EH (cell line): ENCODE measurements at regions not wholly inside any gene's neighbourhood (a gene's known extent, or its start where the extent isn't known, plus 50 kb on each side); places are given as distances from the start of the nearest gene placed in this dataset.
"Not testable (repeated sequence)": the region's sequence is repeated elsewhere in the genome, so short reads cannot be mapped to it uniquely, and the experiment has no call there.

Experiments used
- DNase-seq: peaks from one replicate; pipeline ENCODE4 v3.0.0-alpha.2; 2015; ENCODE audit warnings: low read depth

DNA sequence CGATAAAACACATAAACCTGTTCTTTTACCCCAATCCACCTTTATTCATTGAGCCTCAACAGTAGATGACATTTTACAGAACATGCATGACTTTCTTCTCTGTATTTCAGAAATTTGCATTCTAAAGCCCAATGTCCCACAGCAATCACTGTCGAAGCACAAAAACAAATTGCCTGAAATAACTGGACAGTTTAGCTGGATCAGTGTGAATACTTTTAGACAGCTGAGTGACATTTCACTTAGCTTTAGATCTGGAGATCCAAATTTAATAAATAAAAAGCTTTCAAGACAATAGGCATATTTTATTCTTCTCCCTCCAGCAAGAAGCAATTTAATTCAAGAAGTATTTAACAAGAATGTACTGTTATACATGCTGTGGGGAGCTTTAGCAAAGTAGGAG, 109.1 kb upstream of the FSCB start:
- no peak for DNase-seq

DNA sequence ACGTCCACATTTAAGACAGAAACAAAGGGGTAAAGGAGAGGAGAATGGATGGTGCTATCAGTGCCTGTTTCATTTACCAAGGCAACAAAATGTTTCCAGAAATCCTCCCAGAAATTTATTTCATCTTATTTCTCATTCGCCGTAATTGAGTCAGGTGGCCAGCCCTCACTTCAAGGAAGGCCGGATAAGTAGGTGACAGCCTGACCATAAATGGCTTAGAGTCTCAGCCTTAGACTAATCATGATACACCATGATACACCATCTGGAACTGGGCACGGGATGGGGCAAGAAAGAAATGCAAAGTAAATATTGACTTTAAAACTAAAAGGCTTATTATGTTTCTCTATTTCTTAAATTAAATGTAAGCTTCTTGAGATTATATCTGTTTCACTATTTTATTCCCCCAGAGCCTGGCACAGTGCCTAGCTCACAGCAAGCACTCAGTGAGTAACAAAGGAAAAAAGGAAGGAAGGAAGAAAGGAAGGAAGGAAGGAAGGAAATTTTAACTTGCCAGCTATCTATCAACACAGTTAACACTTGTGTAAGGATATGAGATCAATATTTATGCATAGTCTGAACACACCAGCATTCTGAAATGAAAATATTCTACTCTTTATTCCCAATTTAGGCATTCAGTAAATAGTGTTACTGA, 106.1 kb upstream of the FSCB start:
- no peak for DNase-seq

DNA sequence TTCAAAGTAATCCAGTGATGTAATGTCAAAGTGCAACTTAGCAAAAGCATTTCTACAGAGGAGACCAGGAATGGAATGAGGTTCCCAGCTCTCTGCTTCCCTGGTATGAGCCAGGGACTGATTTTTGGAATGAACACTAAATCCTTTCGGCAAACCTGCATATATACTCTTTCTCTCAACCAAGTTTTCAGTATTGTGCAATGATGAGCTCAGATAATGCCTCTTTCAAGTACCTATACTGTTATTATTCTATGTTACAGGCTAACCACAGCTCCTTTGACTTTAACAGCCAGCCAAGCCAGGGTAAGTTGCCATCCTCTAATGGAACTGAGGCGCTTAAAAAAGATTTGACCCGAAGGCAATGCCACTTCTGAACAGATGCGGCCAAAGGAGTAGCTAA, 104.9 kb upstream of the FSCB start:
- no peak for DNase-seq

DNA sequence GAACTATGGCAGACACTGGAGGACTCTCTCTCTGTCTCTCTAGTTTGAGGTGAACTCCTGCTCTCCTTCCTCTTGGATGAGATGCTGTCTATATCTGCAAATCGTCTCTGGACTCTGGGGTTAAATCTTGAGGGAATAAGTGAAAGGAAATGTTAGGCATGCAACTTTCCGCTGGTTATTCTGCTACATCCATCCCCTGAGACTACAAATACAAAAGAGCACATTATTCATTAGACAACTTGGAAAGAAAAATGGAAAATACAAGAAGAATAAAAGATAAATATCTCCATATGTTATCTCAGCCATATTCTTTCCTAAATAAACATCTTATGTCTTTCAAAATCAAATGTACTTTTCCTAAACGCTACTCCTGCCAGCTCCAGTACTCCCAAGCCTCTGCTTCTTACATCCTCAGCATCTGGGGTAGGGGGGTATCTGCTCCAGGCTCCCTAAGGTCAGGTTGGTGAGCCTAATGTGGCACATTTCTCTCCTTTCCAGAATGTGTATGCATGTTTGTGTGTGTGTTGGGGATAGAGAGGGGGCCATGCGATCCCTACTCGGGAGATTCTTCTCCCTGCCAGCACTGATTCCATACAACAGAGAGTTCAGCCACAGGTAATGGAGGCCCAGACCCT, 102.9 kb upstream of the FSCB start:
- DNase-seq = no peak

DNA sequence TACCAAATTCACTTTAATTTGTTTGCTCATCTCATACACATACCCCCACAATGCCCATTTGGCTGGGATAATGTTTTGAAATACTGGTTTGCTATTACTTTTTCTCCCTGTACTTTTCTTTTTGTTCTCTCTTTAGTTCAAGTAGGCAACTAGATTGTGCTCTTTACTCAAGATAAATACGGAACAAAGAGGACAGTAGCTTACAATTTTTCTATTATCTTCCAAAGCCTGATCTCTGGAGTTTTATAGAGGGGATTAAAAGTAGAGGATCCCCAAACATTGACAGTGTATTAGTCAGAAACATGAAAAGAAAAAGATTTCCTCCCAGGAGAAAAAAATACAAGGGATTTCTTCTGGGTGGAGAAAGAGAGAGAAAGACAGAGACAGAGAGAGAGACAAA, 102.1 kb upstream of the FSCB start:
- no peak for DNase-seq

DNA sequence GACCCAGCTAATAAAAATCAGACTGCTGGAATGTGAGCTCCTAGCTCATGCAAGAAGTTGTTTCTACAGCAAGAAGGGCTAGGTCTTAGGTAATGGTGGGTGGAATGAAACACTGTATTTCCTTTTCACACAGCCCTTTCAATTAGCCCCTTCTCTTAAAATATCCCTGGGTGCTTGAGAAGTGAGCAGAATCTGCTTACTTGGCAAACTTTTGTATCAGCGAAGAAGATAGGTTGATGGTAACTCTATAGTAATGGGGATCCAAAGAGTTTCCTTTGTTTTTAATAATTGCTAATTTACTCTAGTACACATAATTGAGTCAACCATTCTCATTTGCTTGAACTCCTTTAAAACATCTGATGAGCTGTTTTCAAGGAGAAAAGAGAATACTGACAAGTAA, 100.6 kb upstream of the FSCB start:
- no peak for DNase-seq

DNA sequence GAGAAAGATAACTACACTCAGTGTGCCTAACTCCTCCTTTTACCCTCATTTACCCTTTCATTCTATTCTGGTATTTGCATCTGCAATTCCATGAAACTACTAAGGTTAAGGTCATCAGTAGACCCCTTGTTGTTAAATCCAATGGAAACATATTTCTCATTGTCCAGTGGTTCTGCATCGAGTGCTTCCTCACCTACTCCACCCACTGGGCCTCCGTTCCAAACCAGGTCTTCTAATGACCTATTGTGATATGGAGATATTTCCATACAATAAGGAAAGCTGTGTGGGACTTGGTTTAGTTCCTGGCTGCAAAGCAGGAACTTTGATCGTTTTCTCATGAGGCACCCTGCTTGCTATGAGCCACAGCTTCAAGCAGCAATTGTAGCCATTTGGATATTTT, 99.5 kb upstream of the FSCB start:
- DNase-seq = no peak

DNA sequence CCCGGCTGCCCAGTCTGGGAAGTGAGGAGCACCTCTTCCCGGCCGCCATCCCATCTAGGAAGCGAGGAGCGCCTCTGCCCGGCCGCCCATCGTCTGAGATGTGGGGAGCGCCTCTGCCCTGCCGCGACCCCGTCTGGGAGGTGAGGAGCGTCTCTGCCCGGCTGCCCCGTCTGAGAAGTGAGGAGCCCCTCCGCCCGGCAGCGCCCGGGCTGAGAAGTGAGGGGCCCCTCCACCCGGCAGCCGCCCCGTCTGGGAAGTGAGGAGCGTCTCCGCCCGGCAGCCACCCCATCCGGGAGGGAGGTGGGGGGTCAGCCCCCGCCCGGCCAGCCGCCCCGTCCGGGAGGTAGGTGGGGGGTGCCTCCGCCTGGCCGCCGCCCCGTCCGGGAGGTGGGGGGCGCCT, 94.2 kb upstream of the FSCB start:
- DNase-seq = not testable (repeated sequence)

DNA sequence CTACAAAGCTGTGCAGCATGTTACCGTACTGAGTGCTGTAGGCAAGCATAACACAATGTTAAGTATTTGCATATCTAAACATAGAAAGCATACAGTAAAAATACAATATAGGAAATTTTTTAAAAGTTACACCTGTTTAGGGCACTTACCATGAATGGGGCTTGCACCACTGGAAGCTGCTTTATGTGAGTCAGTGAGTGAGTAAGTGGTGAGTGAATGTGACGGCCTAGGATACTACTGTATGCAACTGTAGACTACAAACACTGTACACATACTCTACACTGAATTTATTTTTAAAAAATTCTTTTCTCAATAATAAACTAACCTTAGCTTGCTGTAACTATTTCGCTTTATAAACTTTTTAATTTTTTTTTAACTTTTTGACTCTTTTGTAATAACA, 82.1 kb upstream of the FSCB start:
- no peak for DNase-seq

DNA sequence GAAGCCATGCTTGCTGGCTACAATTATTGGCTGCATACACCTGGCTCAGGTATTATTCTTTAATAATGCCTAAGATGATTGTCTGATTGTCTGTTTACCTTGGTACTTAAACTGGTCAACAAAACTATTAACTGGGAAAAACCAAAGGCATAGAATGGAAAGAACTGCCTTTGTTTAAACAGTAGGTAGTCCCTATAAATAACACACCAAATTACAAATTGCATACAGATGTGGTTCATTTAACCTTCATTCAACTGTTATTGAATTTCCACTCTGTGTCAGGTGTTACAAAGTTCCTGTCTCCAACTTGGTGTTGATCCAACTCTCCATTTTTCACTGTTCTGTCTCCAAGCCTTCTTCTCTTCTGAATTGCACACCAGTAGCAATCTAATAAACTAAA, 79.8 kb upstream of the FSCB start:
- DNase-seq = no peak

DNA sequence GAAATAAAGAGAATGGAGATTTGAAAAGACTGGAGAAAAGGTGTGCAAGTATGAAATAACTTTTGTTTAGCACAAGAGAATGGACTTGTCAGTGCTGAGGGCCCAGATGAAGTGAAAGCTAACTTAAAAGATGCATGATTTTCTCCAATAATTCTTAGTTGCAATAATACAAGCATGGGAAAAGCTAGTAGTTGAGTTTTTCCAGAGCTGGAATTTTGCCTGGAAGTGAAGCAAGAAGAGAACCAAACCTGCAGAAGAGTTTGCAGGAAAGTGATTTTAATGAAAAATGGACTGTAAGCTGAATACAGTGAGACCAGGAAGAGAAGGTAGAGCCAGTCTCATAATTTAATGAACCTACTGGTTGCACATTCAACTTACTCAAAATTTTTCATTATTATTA, 69.3 kb upstream of the FSCB start:
- DNase-seq = no peak

DNA sequence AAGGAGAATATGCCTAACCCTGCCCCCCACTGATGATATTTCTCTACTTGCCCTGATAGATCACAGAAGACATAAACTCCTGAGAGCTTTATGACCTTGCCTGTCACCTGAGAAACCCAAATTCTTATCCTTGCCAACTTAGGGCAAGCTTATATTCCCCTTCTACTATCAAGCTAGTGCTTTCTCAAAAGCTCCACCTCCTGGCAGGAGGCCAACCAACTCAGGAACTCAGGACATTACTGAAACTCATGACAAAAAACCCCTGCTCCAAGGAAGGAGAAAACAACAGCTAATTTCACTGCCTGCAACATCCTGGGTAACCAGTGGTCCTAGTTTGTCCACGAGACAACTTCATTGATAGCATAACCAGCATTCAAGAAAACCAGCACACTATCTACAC, 60.9 kb upstream of the FSCB start:
- no peak for DNase-seq

DNA sequence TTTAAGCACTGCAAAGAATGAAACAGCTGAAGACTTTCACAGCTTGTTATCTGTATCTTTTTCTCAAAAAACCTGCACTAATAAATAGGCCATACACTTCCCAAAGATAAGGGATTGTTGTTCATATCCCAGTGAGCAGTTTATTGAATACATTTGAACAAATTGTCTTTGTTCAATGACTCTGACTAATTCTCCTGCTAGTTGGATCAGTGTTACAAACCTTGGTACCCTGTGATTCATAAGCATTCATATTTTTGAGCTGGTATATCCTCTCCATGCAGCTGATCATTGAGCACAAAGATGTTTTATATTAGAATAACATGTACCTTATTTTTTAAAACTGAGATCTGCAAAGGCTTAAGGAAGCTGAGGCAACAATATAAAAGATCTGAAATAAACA, 58.9 kb upstream of the FSCB start:
- no peak for DNase-seq

DNA sequence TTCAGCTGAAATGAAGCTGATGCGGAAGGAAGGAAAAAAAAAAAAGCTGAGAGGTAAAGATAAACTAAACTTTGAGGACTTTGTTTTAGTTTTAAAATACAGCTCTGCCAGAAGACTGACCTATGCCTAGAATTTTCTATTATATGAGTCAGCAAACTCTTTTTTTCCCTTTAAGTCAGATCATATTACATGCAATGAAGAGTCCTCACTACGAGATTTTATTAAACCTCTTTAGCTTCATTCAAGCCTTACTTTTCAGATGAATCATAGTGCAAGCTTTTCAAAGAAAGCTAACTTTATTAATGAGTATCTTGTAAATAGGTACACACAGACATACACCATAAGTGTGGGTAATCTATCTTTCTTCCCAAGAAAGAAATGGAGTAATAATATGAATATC, 57.8 kb upstream of the FSCB start:
- DNase-seq = no peak
